HepG2 (cell line): ENCODE measurements at regions not wholly inside any gene's neighbourhood (a gene's known extent, or its start where the extent isn't known, plus 50 kb on each side); places are given as distances from the start of the nearest gene placed in this dataset.

Source experiments
- ATAC-seq: fragments of 200-7000 bp; cut with Tn5 transposase; 3 replicates; pipeline ENCODE4 v1.9.1; 2020; ENCODE audit warnings: mild to moderate bottlenecking, moderate library complexity
- BruUV-seq: library from RNA; stranded (reverse); fragments of 400-500 nt; replicated peaks from 2 replicates; lab custom pipeline; 2021; lab: Mats Ljungman, UMichigan
- CTCF ChIA-PET: fragments of 300-600 bp; formaldehyde crosslinking; extraction: SDS; loops from one replicate; lab custom pipeline; 2021; ENCODE audit warnings: low total read pairs, inconsistent platforms, low intra/inter-chr PET ratio; lab: Yijun Ruan, JAX
- POLR2A ChIA-PET: fragments of 350-600 bp; sonication (Branson Sonifier 250); formaldehyde crosslinking; loops from one replicate; lab custom pipeline; 2020; ENCODE audit warnings: antibody characterized with exemption, inconsistent platforms; lab: Yijun Ruan, JAX
- DNase-seq: peaks from one replicate; pipeline ENCODE4 v3.0.0-alpha.2; 2015; ENCODE audit warnings: low spot score
- FAIRE-seq: peaks from 3 replicates; lab custom pipeline; 2011; peaks lifted over from hg19 to GRCh38; lab: Jason Lieb, UNC
- H2AFZ ChIP-seq: one replicate; pipeline ENCODE4 v1.6.1; 2011; ENCODE audit warnings: low read length, inconsistent platforms
- H3K27ac ChIP-seq: fragments of 300-600 bp; 3 replicates; pipeline ENCODE4 v1.8.0; 2011; ENCODE audit warnings: mixed run types, mild to moderate bottlenecking, mixed read lengths, low read length, inconsistent platforms; ENCODE audit not compliant: insufficient read depth; ENCODE audit errors: extremely low read length
- H3K27me3 ChIP-seq, 2 experiments: fragments of 200-600 bp in 1 of 2; 2 replicates in 1 of 2; 3 replicates in 1 of 2; pipeline versions ENCODE4 v1.6.0 to v1.8.0; 2011; ENCODE audit warnings: low read length in 2 of 2, mild to moderate bottlenecking in 2 of 2, moderate library complexity in 2 of 2, inconsistent platforms in 1 of 2; ENCODE audit not compliant: insufficient read depth in 2 of 2, control insufficient read depth in 1 of 2
- H3K36me3 ChIP-seq, 2 experiments: fragments of 200-600 bp in 1 of 2; replicated peaks in 1 of 2; 2 replicates in 1 of 2; 3 replicates in 1 of 2; pipeline versions ENCODE4 v1.5.1 to v1.8.0; 2011; ENCODE audit warnings: low read length in 2 of 2, inconsistent platforms in 1 of 2; ENCODE audit not compliant: insufficient read depth in 2 of 2, control insufficient read depth in 1 of 2
- H3K4me1 ChIP-seq: 2 replicates; pipeline ENCODE4 v1.5.1; 2012; ENCODE audit warnings: low read length, inconsistent platforms; ENCODE audit not compliant: insufficient read depth
- H3K4me2 ChIP-seq: 2 replicates; pipeline ENCODE4 v1.6.0; 2011; ENCODE audit warnings: low read depth, low read length, inconsistent platforms
- H3K4me3 ChIP-seq, 3 experiments: fragments of 200-600 bp in 1 of 3; sonication (generic), shearing (Covaris generic) in 1 of 3; replicated peaks in 1 of 3; 2 replicates each; pipeline ENCODE4 v1.5.1; 2011 to 2016; ENCODE audit warnings: low read length in 3 of 3, inconsistent platforms in 2 of 3, low read depth in 2 of 3, mild to moderate bottlenecking in 2 of 3, control low read depth in 1 of 3, mixed read lengths in 1 of 3; ENCODE audit not compliant: insufficient read depth in 1 of 3
- H3K79me2 ChIP-seq: one replicate; pipeline ENCODE4 v1.6.1; 2011; ENCODE audit warnings: low read length, inconsistent platforms; ENCODE audit not compliant: insufficient read depth
- H3K9ac ChIP-seq: 2 replicates; pipeline ENCODE4 v1.6.0; 2011; ENCODE audit warnings: mild to moderate bottlenecking, low read depth, low read length, inconsistent platforms; ENCODE audit not compliant: insufficient read depth
- H3K9me3 ChIP-seq: 2 replicates; pipeline ENCODE4 v1.5.1; 2012; ENCODE audit warnings: mild to moderate bottlenecking, low read length
- H4K20me1 ChIP-seq: 2 replicates; pipeline ENCODE4 v1.6.0; 2011; ENCODE audit warnings: inconsistent platforms, mild to moderate bottlenecking, low read length, moderate library complexity; ENCODE audit not compliant: insufficient read depth
- ATF7 ChIP-seq, 2 experiments: fragments of 450-650 bp in 1 of 2; sonication (generic) in 1 of 2; formaldehyde crosslinking in 1 of 2; IDR thresholded peaks; 2 replicates each; pipeline versions ENCODE4 v1.4.0 to v1.6.1; 2016 to 2020; ENCODE audit warnings: antibody characterized with exemption in 1 of 2, mild to moderate bottlenecking in 1 of 2, missing genetic modification reagents in 1 of 2
- ATRX ChIP-seq: sonication (generic); formaldehyde crosslinking; IDR thresholded peaks from 2 replicates; pipeline ENCODE4 v1.4.0; 2020; ENCODE audit warnings: missing genetic modification reagents, borderline replicate concordance
- MED1 ChIP-seq: sonication (generic); formaldehyde crosslinking; IDR thresholded peaks from 2 replicates; pipeline ENCODE4 v1.4.0; 2020; ENCODE audit warnings: missing genetic modification reagents
- PHF8 ChIP-seq: sonication (generic); formaldehyde crosslinking; IDR thresholded peaks from 2 replicates; pipeline ENCODE4 v1.5.0; 2020; ENCODE audit warnings: missing genetic modification reagents
- SCMH1 ChIP-seq: sonication (generic); formaldehyde crosslinking; IDR thresholded peaks from 2 replicates; pipeline ENCODE4 v1.9.0; 2021; ENCODE audit warnings: missing genetic modification reagents, mild to moderate bottlenecking, borderline replicate concordance
- TCF7 ChIP-seq: sonication (generic); IDR thresholded peaks from 2 replicates; pipeline ENCODE4 v1.6.1; 2016; ENCODE audit warnings: antibody characterized with exemption, low read depth
- TCF7L2 ChIP-seq: IDR thresholded peaks from 2 replicates; pipeline ENCODE4 v1.6.1; 2011; ENCODE audit warnings: mild to moderate bottlenecking, low read depth, low read length, moderate library complexity
- THAP11 ChIP-seq: IDR thresholded peaks from 2 replicates; pipeline ENCODE4 v1.6.1; 2016; ENCODE audit warnings: missing biosample characterization, missing genetic modification reagents
- ZNF343 ChIP-seq: sonication (generic); formaldehyde crosslinking; IDR thresholded peaks from 2 replicates; pipeline ENCODE4 v1.4.0; 2020; ENCODE audit warnings: mild to moderate bottlenecking, missing genetic modification reagents
- ZNF704 ChIP-seq: sonication (generic); formaldehyde crosslinking; IDR thresholded peaks from 2 replicates; pipeline ENCODE4 v1.8.1; 2023; ENCODE audit warnings: mild to moderate bottlenecking, inconsistent platforms, moderate library complexity, missing genetic modification reagents, borderline replicate concordance
- ZSCAN21 ChIP-seq: sonication (generic); formaldehyde crosslinking; IDR thresholded peaks from 2 replicates; pipeline ENCODE4 v1.8.0; 2022; ENCODE audit warnings: mild to moderate bottlenecking, missing genetic modification reagents, moderate library complexity, borderline replicate concordance
- WGBS: methylation state at CpG from one replicate; pipeline ENCODE4 v1.1.6; 2017; ENCODE audit warnings: low lambda C conversion rate; 5-methylcytosine and 5-hydroxymethylcytosine counted together
- in situ Hi-C: cut with HindIII; loops from 2 replicates; pipeline ENCODE4 v1.10.0; 2017; ENCODE audit warnings: low pct_unique_long_range_greater_than_20kb; ENCODE audit not compliant: extremely low pct_ligation_motif_present
- intact Hi-C: fragments of 100-400 bp; cut with micrococcal nuclease; formaldehyde crosslinking; loops from one replicate; pipeline ENCODE4 v1.10.0; 2022; ENCODE audit not compliant: unreplicated experiment
- TF ChIP-seq, protein P1 (sequence below): sonication (generic); formaldehyde crosslinking; conservative IDR thresholded peaks from 2 replicates; pipeline ENCODE4 v1.4.0; 2020; ENCODE audit warnings: missing genetic modification reagents
- TF ChIP-seq, protein P2 (sequence below): IDR thresholded peaks from 2 replicates; pipeline ENCODE4 v1.6.1; 2016; ENCODE audit warnings: low read depth, borderline replicate concordance

- in situ Hi-C loops (no loop called here), intact Hi-C loops (no loop called here)
- H4K20me1 ChIP-seq = no peaks in the 10 kb centered on the region
- H3K79me2 ChIP-seq = no peaks in the 10 kb centered on the region
- 16% methylated on average over 4 of the region's 4 CpGs for WGBS
- H3K27ac ChIP-seq = no peak overlapping the region
- TF ChIP-seq ATF7 (IDR thresholded peaks at IDR 0.05) (peak; percentile 71), ATF7 (CRISPR knock-in tag; IDR thresholded peaks at IDR 0.05) (no peak), ATRX (CRISPR knock-in tag) (no peak)
- no peaks in the 10 kb centered on the region for H3K36me3 ChIP-seq
- no peak overlapping the region for H3K4me3 ChIP-seq
- no TSS peak for BruUV-seq
- DNase-seq (no peak), FAIRE-seq (no peak), ATAC-seq (no peak)
- CTCF ChIA-PET = no interaction called here
- no peak overlapping the region for H3K4me2 ChIP-seq
- no peaks in the 10 kb centered on the region for H3K4me1 ChIP-seq
- peaks cover 0 to 3% of the 10 kb centered on the region in 2 experiments; a peak in 2 of 5 replicates for H3K27me3 ChIP-seq
- no peak overlapping the region for H2AFZ ChIP-seq
- H3K9ac ChIP-seq = no peak overlapping the region
- POLR2A ChIA-PET = no interaction called here
- H3K9me3 ChIP-seq = no peaks in the 10 kb centered on the region
Observed at GRCh38 chr5:5751498-5751897, 329.0 kb downstream of the ICE1 start.

GRCh38 chr5:5741418-5741817, 318.9 kb downstream of the ICE1 start:
- no peak overlapping the region for H3K9ac ChIP-seq
- H4K20me1 ChIP-seq = no peaks in the 10 kb centered on the region
- FAIRE-seq (no peak), DNase-seq (no peak), ATAC-seq (no peak)
- no TSS peak for BruUV-seq
- no peak overlapping the region for H2AFZ ChIP-seq
- no peaks in the 10 kb centered on the region for H3K27me3 ChIP-seq
- ChIA-PET POLR2A (no interaction called here), CTCF (no interaction called here)
- no peak overlapping the region for H3K4me2 ChIP-seq
- no peaks in the 10 kb centered on the region for H3K4me1 ChIP-seq
- intact Hi-C loops (no loop called here), in situ Hi-C loops (no loop called here)
- H3K9me3 ChIP-seq = peaks cover 35% of the 10 kb centered on the region
- H3K4me3 ChIP-seq = no peak overlapping the region
- H3K36me3 ChIP-seq = no peaks in the 10 kb centered on the region
- H3K27ac ChIP-seq = no peak overlapping the region
- H3K79me2 ChIP-seq = no peaks in the 10 kb centered on the region
- TF ChIP-seq TCF7L2 = no peak
- TF ChIP-seq TCF7 = no peak
- TF ChIP-seq, protein P1, sequence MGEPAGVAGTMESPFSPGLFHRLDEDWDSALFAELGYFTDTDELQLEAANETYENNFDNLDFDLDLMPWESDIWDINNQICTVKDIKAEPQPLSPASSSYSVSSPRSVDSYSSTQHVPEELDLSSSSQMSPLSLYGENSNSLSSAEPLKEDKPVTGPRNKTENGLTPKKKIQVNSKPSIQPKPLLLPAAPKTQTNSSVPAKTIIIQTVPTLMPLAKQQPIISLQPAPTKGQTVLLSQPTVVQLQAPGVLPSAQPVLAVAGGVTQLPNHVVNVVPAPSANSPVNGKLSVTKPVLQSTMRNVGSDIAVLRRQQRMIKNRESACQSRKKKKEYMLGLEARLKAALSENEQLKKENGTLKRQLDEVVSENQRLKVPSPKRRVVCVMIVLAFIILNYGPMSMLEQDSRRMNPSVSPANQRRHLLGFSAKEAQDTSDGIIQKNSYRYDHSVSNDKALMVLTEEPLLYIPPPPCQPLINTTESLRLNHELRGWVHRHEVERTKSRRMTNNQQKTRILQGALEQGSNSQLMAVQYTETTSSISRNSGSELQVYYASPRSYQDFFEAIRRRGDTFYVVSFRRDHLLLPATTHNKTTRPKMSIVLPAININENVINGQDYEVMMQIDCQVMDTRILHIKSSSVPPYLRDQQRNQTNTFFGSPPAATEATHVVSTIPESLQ = no peak
- no peak for TF ChIP-seq PHF8 (CRISPR knock-in tag)
- no peak for TF ChIP-seq SCMH1 (CRISPR knock-in tag)
- TF ChIP-seq ZNF343 (CRISPR knock-in tag) = no peak
- no peak for TF ChIP-seq THAP11 (CRISPR knock-in tag)
- TF ChIP-seq MED1 (CRISPR knock-in tag) = no peak
- TF ChIP-seq ZNF704 (CRISPR knock-in tag) = no peak
- TF ChIP-seq, protein P2, sequence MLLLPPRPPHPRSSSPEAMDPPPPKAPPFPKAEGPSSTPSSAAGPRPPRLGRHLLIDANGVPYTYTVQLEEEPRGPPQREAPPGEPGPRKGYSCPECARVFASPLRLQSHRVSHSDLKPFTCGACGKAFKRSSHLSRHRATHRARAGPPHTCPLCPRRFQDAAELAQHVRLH (CRISPR knock-in tag) = no peak
- no peak for TF ChIP-seq ZSCAN21 (CRISPR knock-in tag)
